C4-2B (cell line): ENCODE measurements at regions not wholly inside any gene's neighbourhood (a gene's known extent, or its start where the extent isn't known, plus 50 kb on each side); places are given as distances from the start of the nearest gene placed in this dataset.
"Not testable (repeated sequence)": the region's sequence is repeated elsewhere in the genome, so short reads cannot be mapped to it uniquely, and the experiment has no call there.

Source experiments
- CTCF ChIP-seq: fragments of 450-650 bp; conservative IDR thresholded peaks from 2 replicates; pipeline ENCODE4 v1.5.1; 2017; ENCODE audit warnings: mild to moderate bottlenecking
- ZFX ChIP-seq: fragments of 450-650 bp; IDR thresholded peaks from 2 replicates; pipeline ENCODE4 v1.6.1; 2017

GRCh38 chr5:110284121-110284520, 442.4 kb downstream of the TMEM232 start:
- not testable (repeated sequence) for TF ChIP-seq CTCF, ZFX
